ENCODE measurements at regions not wholly inside any gene's neighbourhood (a gene's known extent, or its start where the extent isn't known, plus 50 kb on each side); places are given as distances from the start of the nearest gene placed in this dataset.

DNA sequence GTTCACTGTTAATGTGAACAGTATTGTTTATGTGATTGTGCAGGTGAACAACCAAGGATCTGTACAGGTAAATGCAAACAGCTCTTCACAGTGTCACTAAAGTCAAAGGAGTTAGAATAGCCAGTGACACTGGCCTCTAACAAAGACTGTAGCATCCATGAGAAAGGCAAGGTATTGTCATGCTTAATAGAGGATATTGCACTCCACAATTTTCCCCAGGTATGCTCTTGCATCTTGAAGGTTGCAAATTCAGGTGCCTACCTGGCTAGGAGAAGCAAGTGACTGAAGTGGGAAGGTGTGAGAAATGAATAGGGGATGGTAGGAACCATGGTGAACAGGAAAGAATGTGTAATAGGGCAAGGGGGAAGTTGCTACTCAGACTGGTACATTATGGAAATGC is 101.2 kb upstream of the EFNA5 start:
- DNase-seq: no peak

DNA sequence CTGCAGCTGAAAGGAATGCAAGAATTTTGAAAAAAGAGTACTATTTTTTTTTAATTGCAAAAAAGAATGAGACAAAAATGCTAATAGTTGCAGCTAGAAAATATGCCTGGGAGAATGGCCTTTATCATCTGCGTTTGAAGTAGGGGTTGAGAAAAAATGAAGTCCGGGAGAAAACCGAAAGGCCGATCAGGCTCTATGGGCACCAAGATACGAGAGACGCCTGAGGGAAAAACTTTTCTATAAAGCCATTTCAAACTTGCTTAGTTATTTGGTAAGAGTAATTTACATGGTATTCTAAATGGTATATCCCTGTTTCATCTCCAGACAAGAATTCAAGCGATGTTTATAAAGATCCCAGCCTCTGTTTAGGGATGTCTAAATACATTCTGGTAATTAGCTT is 99.3 kb upstream of the EFNA5 start:
- H3K4me3 ChIP-seq (ENCODE audit: insufficient read depth in 1 of 2, low read depth in 1 of 2, low read length in 2 of 2): no peak overlapping the region
- H3K4ac ChIP-seq (ENCODE audit: low read depth in 1 of 2, low read length in 2 of 2): no peak overlapping the region
- peak; percentile 15 for DNase-seq
- no peak overlapping the region for H2BK120ac ChIP-seq (ENCODE audit: low read depth, low read length)
- no peak overlapping the region for H4K8ac ChIP-seq (ENCODE audit: low read length)
- H3K9me3 ChIP-seq (ENCODE audit: control insufficient read depth, low read length): no peaks in the 10 kb centered on the region
- H3K18ac ChIP-seq (ENCODE audit: low read depth in 1 of 2, low read length in 2 of 2): no peak overlapping the region
- peaks cover 0 to 5% of the 10 kb centered on the region in 2 experiments for H3K27me3 ChIP-seq (ENCODE audit: control insufficient read depth in 1 of 2, insufficient read depth in 1 of 2, low read length in 2 of 2)
- no peaks in the 10 kb centered on the region for H3K36me3 ChIP-seq (ENCODE audit: control insufficient read depth in 1 of 2, insufficient read depth in 2 of 2, low read depth in 1 of 2, low read length in 2 of 2)
- H3K4me2 ChIP-seq (ENCODE audit: low read length, poor library complexity, severe bottlenecking): no peak overlapping the region
- no peak overlapping the region for H2AFZ ChIP-seq (ENCODE audit: low read depth, low read length)
- no peak overlapping the region for H2AK5ac ChIP-seq (ENCODE audit: low read length, severe bottlenecking)
- no peak overlapping the region for H3K9ac ChIP-seq (ENCODE audit: low read length)
- WGBS: 90% methylated on average over 3 of the region's 7 CpGs
- no peak overlapping the region for H3K23ac ChIP-seq (ENCODE audit: low read length in 2 of 2)
- no peak overlapping the region for H2BK5ac ChIP-seq (ENCODE audit: low read depth, low read length, poor library complexity, severe bottlenecking)
- H3K4me1 ChIP-seq (ENCODE audit: control insufficient read depth, insufficient read depth, low read depth, low read length): no peaks in the 10 kb centered on the region
- H3K27ac ChIP-seq (ENCODE audit: low read length, poor library complexity, severe bottlenecking): no peak overlapping the region
- no peaks in the 10 kb centered on the region for H3K79me1 ChIP-seq (replicated peaks; ENCODE audit: low read length, poor library complexity, severe bottlenecking)
- no peak overlapping the region for H2BK12ac ChIP-seq (ENCODE audit: low read length in 2 of 2)
- no peak overlapping the region for H3K14ac ChIP-seq (ENCODE audit: low read length in 2 of 2)
- no peak overlapping the region for H4K91ac ChIP-seq (ENCODE audit: low read length)
- no peak overlapping the region for H2BK15ac ChIP-seq (ENCODE audit: low read depth, poor library complexity, severe bottlenecking)

More for the DNA sequence above, 101.2 kb upstream of the EFNA5 start:
- no peak overlapping the region for H2BK12ac ChIP-seq (ENCODE audit: low read length in 2 of 2)
- peaks cover 0 to 5% of the 10 kb centered on the region in 2 experiments for H3K27me3 ChIP-seq (ENCODE audit: control insufficient read depth in 1 of 2, insufficient read depth in 1 of 2, low read length in 2 of 2)
- no peak overlapping the region for H3K9ac ChIP-seq (ENCODE audit: low read length)
- no peak overlapping the region for H3K4ac ChIP-seq (ENCODE audit: low read depth in 1 of 2, low read length in 2 of 2)
- H2BK120ac ChIP-seq (ENCODE audit: low read depth, low read length): no peak overlapping the region
- no peak overlapping the region for H4K91ac ChIP-seq (ENCODE audit: low read length)
- H2BK15ac ChIP-seq (ENCODE audit: low read depth, poor library complexity, severe bottlenecking): no peak overlapping the region
- H3K23ac ChIP-seq (ENCODE audit: low read length in 2 of 2): no peak overlapping the region
- no peak overlapping the region for H2AFZ ChIP-seq (ENCODE audit: low read depth, low read length)
- H2BK5ac ChIP-seq (ENCODE audit: low read depth, low read length, poor library complexity, severe bottlenecking): no peak overlapping the region
- H2AK5ac ChIP-seq (ENCODE audit: low read length, severe bottlenecking): no peak overlapping the region
- no peak overlapping the region for H3K18ac ChIP-seq (ENCODE audit: low read depth in 1 of 2, low read length in 2 of 2)
- no peak overlapping the region for H3K4me2 ChIP-seq (ENCODE audit: low read length, poor library complexity, severe bottlenecking)
- no peak overlapping the region for H4K8ac ChIP-seq (ENCODE audit: low read length)
- no peaks in the 10 kb centered on the region for H3K9me3 ChIP-seq (ENCODE audit: control insufficient read depth, low read length)
- H3K36me3 ChIP-seq (ENCODE audit: control insufficient read depth in 1 of 2, insufficient read depth in 2 of 2, low read depth in 1 of 2, low read length in 2 of 2): no peaks in the 10 kb centered on the region
- no peaks in the 10 kb centered on the region for H3K79me1 ChIP-seq (replicated peaks; ENCODE audit: low read length, poor library complexity, severe bottlenecking)
- H3K4me3 ChIP-seq (ENCODE audit: insufficient read depth in 1 of 2, low read depth in 1 of 2, low read length in 2 of 2): no peak overlapping the region
- no peak overlapping the region for H3K14ac ChIP-seq (ENCODE audit: low read length in 2 of 2)
- H3K27ac ChIP-seq (ENCODE audit: low read length, poor library complexity, severe bottlenecking): no peak overlapping the region
- H3K4me1 ChIP-seq (ENCODE audit: control insufficient read depth, insufficient read depth, low read depth, low read length): no peaks in the 10 kb centered on the region

DNA sequence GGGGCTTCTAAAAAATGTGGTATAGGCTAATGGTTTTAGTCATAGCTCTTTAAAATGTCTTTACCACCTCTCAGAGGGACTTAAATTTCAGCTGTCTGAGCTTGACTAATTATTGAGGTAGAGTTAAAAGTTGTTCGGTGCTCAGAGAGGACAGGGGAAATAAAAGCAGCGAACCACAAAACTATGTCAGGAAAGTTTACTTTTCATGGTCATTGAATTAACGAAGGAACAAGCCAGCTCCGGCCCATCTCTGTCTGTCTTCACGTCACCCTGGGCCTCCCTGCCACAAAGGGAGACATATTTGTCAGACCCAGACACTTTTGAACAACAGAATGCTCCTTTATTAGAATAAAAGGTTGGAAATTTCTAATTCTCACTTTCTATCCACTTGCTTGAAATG is 98.8 kb upstream of the EFNA5 start:
- no peaks in the 10 kb centered on the region for H3K36me3 ChIP-seq (ENCODE audit: control insufficient read depth in 1 of 2, insufficient read depth in 2 of 2, low read depth in 1 of 2, low read length in 2 of 2)
- no peak overlapping the region for H2AFZ ChIP-seq (ENCODE audit: low read depth, low read length)
- H2BK12ac ChIP-seq (ENCODE audit: low read length in 2 of 2): no peak overlapping the region
- H3K23ac ChIP-seq (ENCODE audit: low read length in 2 of 2): no peak overlapping the region
- peaks cover 0 to 5% of the 10 kb centered on the region in 2 experiments for H3K27me3 ChIP-seq (ENCODE audit: control insufficient read depth in 1 of 2, insufficient read depth in 1 of 2, low read length in 2 of 2)
- H2BK15ac ChIP-seq (ENCODE audit: low read depth, poor library complexity, severe bottlenecking): no peak overlapping the region
- no peak overlapping the region for H3K4ac ChIP-seq (ENCODE audit: low read depth in 1 of 2, low read length in 2 of 2)
- WGBS: 50% methylated on average over 5 of the region's 5 CpGs
- no peak overlapping the region for H3K4me2 ChIP-seq (ENCODE audit: low read length, poor library complexity, severe bottlenecking)
- no peak overlapping the region for H2BK5ac ChIP-seq (ENCODE audit: low read depth, low read length, poor library complexity, severe bottlenecking)
- H4K91ac ChIP-seq (ENCODE audit: low read length): no peak overlapping the region
- no peak overlapping the region for H2AK5ac ChIP-seq (ENCODE audit: low read length, severe bottlenecking)
- no peak overlapping the region for H3K4me3 ChIP-seq (ENCODE audit: insufficient read depth in 1 of 2, low read depth in 1 of 2, low read length in 2 of 2)
- no peak overlapping the region for H3K14ac ChIP-seq (ENCODE audit: low read length in 2 of 2)
- H3K27ac ChIP-seq (ENCODE audit: low read length, poor library complexity, severe bottlenecking): no peak overlapping the region
- H2BK120ac ChIP-seq (ENCODE audit: low read depth, low read length): no peak overlapping the region
- H3K79me1 ChIP-seq (replicated peaks; ENCODE audit: low read length, poor library complexity, severe bottlenecking): no peaks in the 10 kb centered on the region
- H3K9me3 ChIP-seq (ENCODE audit: control insufficient read depth, low read length): no peaks in the 10 kb centered on the region
- DNase-seq: no peak
- no peak overlapping the region for H3K9ac ChIP-seq (ENCODE audit: low read length)
- peak overlapping the region in 1 of 2 experiments; percentile 11 for H3K18ac ChIP-seq (ENCODE audit: low read depth in 1 of 2, low read length in 2 of 2)
- no peak overlapping the region for H4K8ac ChIP-seq (ENCODE audit: low read length)
- H3K4me1 ChIP-seq (ENCODE audit: control insufficient read depth, insufficient read depth, low read depth, low read length): no peaks in the 10 kb centered on the region

DNA sequence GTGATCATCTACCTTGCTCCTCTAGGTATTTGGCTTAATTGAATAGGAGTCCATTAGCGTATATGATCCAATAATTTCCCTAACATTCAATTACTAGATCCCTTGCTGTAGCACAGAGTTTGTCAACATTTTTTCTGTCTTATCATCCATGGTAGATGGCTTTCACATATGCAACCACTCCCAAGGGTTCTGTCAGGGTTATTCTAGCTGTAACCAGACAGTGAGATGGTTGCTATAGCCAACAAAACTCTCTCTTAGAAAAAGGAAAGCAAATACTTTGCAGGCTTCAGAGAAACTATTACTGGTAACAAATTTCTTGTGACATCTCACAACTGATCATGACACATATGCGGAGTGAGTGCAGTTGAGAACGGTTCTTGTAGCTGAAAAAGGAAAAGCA is 96.2 kb upstream of the EFNA5 start:
- H2BK15ac ChIP-seq (ENCODE audit: low read depth, poor library complexity, severe bottlenecking): no peak overlapping the region
- H3K4me3 ChIP-seq (ENCODE audit: insufficient read depth in 1 of 2, low read depth in 1 of 2, low read length in 2 of 2): no peak overlapping the region
- WGBS: 85% methylated on average over 3 of the region's 3 CpGs
- no peak overlapping the region for H3K23ac ChIP-seq (ENCODE audit: low read length in 2 of 2)
- H3K14ac ChIP-seq (ENCODE audit: low read length in 2 of 2): no peak overlapping the region
- no peak overlapping the region for H4K8ac ChIP-seq (ENCODE audit: low read length)
- no peak overlapping the region for H2BK5ac ChIP-seq (ENCODE audit: low read depth, low read length, poor library complexity, severe bottlenecking)
- H2AFZ ChIP-seq (ENCODE audit: low read depth, low read length): no peak overlapping the region
- no peaks in the 10 kb centered on the region for H3K9me3 ChIP-seq (ENCODE audit: control insufficient read depth, low read length)
- H2BK12ac ChIP-seq (ENCODE audit: low read length in 2 of 2): no peak overlapping the region
- no peak overlapping the region for H2AK5ac ChIP-seq (ENCODE audit: low read length, severe bottlenecking)
- no peak overlapping the region for H4K91ac ChIP-seq (ENCODE audit: low read length)
- H3K4ac ChIP-seq (ENCODE audit: low read depth in 1 of 2, low read length in 2 of 2): no peak overlapping the region
- no peak overlapping the region for H3K18ac ChIP-seq (ENCODE audit: low read depth in 1 of 2, low read length in 2 of 2)
- no peak overlapping the region for H2BK120ac ChIP-seq (ENCODE audit: low read depth, low read length)
- H3K79me1 ChIP-seq (replicated peaks; ENCODE audit: low read length, poor library complexity, severe bottlenecking): no peaks in the 10 kb centered on the region
- no peak overlapping the region for H3K9ac ChIP-seq (ENCODE audit: low read length)
- no peaks in the 10 kb centered on the region for H3K36me3 ChIP-seq (ENCODE audit: control insufficient read depth in 1 of 2, insufficient read depth in 2 of 2, low read depth in 1 of 2, low read length in 2 of 2)
- DNase-seq: no peak
- no peak overlapping the region for H3K4me2 ChIP-seq (ENCODE audit: low read length, poor library complexity, severe bottlenecking)
- no peaks in the 10 kb centered on the region for H3K4me1 ChIP-seq (ENCODE audit: control insufficient read depth, insufficient read depth, low read depth, low read length)
- no peak overlapping the region for H3K27ac ChIP-seq (ENCODE audit: low read length, poor library complexity, severe bottlenecking)
- H3K27me3 ChIP-seq (ENCODE audit: control insufficient read depth in 1 of 2, insufficient read depth in 1 of 2, low read length in 2 of 2): no peaks in the 10 kb centered on the region

All from mesenchymal stem cell (in vitro differentiated cells and primary cell).